ENCODE measurements at regions not wholly inside any gene's neighbourhood (a gene's known extent, or its start where the extent isn't known, plus 50 kb on each side); places are given as distances from the start of the nearest gene placed in this dataset.

DNA sequence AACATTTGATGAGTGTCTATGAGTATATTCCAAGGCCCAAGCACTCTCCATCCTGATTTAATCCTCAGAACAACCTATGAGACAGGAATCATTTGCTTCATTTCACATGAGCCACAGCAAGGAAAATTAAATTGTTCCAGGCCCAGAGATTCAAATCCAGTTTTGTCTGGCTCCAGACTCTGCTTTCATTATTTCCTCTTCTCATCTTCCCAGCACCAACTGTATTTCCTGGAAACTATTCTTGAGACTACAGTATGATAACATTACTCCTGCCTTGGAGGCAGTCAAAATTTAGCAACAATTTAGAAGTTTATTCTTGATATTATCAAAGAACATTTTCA is 194.5 kb downstream of the ZNF608 start:
- no peak for DNase-seq (ENCODE audit: low spot score)
- TF ChIP-seq, protein P1, sequence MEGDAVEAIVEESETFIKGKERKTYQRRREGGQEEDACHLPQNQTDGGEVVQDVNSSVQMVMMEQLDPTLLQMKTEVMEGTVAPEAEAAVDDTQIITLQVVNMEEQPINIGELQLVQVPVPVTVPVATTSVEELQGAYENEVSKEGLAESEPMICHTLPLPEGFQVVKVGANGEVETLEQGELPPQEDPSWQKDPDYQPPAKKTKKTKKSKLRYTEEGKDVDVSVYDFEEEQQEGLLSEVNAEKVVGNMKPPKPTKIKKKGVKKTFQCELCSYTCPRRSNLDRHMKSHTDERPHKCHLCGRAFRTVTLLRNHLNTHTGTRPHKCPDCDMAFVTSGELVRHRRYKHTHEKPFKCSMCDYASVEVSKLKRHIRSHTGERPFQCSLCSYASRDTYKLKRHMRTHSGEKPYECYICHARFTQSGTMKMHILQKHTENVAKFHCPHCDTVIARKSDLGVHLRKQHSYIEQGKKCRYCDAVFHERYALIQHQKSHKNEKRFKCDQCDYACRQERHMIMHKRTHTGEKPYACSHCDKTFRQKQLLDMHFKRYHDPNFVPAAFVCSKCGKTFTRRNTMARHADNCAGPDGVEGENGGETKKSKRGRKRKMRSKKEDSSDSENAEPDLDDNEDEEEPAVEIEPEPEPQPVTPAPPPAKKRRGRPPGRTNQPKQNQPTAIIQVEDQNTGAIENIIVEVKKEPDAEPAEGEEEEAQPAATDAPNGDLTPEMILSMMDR (IDR thresholded peaks at IDR 0.05) = no peak

DNA sequence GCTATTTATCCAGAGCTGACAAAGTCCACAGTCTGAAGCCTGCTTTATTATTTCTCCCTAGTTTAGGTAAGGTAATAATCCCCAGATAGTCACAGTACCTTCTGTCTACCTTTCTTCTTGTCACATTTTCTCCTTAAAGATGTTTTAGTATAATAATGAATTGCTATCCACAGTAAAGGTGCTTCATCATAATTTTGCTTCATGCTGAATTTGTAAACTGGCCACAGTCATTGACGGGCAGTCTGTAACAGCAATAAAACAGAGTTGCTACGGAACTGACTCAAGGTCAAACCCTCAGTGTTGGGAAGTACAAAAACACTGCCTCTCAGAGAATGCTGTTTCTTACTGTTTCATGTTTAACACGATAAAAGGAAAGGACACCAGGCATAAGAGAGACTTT is 195.7 kb downstream of the ZNF608 start:
- DNase-seq (ENCODE audit: low spot score) (no peak), ATAC-seq (ENCODE audit: low FRiP score) (no peak)
- TF ChIP-seq, protein P1 (IDR thresholded peaks at IDR 0.05) = no peak

More for the DNA sequence above, 194.5 kb downstream of the ZNF608 start:
- no peak for ATAC-seq (ENCODE audit: low FRiP score)

DNA sequence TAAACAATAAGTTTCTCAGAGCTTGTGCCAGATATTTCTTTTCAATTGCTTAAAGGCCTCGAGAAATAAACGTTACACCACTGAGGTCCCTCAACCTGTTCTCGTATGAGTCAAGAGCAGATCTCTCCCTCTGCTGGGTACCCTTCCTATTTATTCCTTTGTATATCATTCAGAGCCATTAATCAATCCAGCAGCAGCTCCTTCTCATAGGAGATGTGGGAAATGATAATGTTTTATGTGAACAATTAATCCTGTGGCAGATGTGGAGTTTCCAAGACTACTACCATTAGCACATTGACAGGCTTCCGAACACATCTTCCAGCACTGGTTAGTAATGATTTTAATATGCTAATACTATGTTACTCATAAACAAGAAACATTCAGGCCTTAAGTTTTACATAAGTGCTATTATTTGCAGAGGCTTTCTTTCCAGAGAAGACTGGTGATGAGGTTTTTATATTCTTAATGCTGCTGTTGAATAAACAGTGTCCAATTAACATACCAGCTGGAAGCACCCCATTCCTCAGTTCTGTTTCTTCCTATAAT is 196.5 kb downstream of the ZNF608 start:
- ATAC-seq (ENCODE audit: low FRiP score) = no peak
- TF ChIP-seq, protein P1 (IDR thresholded peaks at IDR 0.05) = no peak
- DNase-seq (ENCODE audit: low spot score) = no peak

DNA sequence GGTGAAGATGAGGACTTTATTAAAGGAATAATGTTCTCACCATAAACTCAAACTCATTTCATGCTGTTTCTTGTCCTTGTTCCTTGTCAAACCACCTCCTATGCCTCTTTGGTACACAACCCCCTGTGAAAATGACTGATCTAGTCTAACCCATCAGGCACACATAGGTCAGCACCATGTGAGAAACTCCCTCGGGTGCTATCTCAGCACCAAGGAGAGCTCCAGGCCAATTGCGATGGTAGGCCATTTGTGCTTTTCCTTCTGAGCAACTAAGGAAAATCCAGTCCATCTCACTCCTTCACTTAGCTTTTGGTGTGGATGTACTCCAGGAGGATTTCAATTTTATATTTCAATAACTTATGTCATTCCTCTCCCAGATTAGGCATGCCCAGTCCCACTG is 199.8 kb downstream of the ZNF608 start:
- ATAC-seq (ENCODE audit: low FRiP score) (no peak), DNase-seq (ENCODE audit: low spot score) (no peak)
- TF ChIP-seq, protein P1 (IDR thresholded peaks at IDR 0.05) = no peak

DNA sequence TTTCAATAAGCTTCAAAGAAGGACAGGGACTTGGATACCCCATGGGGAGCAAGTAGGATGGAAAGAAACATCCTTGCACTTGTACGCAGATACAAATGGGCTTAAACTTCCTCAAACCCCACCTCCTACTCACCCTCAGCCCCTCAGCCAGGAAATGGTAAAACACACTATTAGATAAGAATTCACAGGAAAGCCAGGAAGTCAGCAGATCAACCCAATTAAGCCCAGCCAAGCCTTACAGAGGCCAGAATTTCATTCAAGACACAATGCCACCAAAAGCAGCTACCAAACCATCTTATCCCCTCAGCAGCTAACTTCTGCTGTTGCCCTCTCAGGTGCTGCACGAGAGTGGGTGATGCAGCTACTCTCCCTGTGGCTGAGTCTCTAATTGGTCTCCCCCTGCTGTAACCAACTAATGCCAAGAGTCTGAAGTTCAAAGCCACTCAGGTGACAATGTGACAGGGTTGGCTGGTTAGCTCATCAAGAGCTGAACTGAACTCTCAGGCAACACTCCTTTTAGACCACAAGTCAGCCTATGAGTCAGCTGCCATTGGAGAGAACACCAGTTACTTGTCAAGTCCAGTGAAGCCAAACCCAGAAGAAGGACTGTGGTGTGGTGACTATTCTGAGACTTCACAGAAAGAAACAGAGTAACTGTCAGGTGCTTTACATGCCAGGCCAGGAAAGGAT is 201.9 kb downstream of the ZNF608 start:
- no peak for DNase-seq (ENCODE audit: low spot score)
- TF ChIP-seq, protein P1 (IDR thresholded peaks at IDR 0.05) = no peak
- ATAC-seq (ENCODE audit: low FRiP score) = no peak

DNA sequence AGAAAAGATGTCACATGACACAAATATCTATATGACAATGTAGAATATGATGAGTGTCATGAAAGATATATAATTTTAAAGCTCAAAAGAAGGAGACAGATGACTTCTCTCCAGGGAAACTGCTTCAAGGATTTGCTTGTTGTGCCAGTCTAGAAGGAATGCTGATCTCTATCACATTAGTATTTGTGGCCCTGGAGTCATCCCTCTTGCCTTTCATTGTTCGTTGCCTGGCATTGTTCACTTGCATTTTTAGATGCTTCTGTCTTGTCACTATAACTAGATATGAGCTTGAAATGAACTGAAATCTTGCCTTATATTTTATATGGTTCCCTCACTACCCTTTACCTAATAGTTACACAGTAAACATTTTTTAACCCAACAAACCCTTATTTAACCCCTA is 207.5 kb downstream of the ZNF608 start:
- no peak for ATAC-seq (ENCODE audit: low FRiP score)
- DNase-seq (ENCODE audit: low spot score) = no peak
- TF ChIP-seq, protein P1 (IDR thresholded peaks at IDR 0.05) = no peak

DNA sequence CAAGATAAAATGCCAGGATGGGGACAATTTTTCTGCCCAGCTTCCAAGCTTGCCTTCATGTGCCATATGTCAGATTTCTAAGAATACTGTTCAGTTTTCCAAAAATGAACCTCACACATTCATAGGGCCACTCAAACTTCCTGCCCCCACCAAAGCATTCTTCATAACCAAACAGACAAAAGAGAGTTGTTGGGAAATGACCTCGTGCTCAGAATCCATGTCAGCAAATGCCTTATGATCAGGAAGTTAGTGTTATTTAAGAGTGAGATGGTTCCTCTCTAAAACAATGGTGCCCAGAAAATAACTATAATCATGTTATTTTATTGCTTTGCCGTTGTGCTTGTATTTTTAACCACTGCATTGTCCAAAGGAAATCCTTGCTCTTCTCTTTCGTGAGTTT is 208.2 kb downstream of the ZNF608 start:
- TF ChIP-seq, protein P1 (IDR thresholded peaks at IDR 0.05) = no peak
- ATAC-seq (ENCODE audit: low FRiP score) = no peak
- DNase-seq (ENCODE audit: low spot score) = no peak

All from omental fat pad (tissue), 3 donors.